Testis (tissue), 2 donors: ENCODE measurements at regions not wholly inside any gene's neighbourhood (a gene's known extent, or its start where the extent isn't known, plus 50 kb on each side); places are given as distances from the start of the nearest gene placed in this dataset.

Experiments used
- DNase-seq: peaks from one replicate; pipeline ENCODE4 v3.0.0-alpha.2; 2019
- H3K27ac ChIP-seq, 2 donors: fragments of 200-600 bp; sonication (generic); one replicate each; pipeline ENCODE4 v1.5.1; 2019
- H3K27me3 ChIP-seq: fragments of 200-600 bp; sonication (generic); one replicate; pipeline ENCODE4 v1.5.1; 2019
- H3K36me3 ChIP-seq: fragments of 200-600 bp; sonication (generic); one replicate; pipeline ENCODE4 v1.5.1; 2017; ENCODE audit warnings: low read depth; ENCODE audit errors: missing control alignments
- H3K4me1 ChIP-seq: fragments of 200-600 bp; sonication (generic); one replicate; pipeline ENCODE4 v1.5.1; 2019
- H3K4me3 ChIP-seq, 2 donors: fragments of 200-600 bp; sonication (generic); one replicate each; pipeline ENCODE4 v1.5.1; 2017 to 2019
- H3K9me3 ChIP-seq: fragments of 200-600 bp; sonication (generic); one replicate; pipeline ENCODE4 v1.5.1; 2017
- CTCF ChIP-seq, 3 experiments: fragments of 450-650 bp in 2 of 3; fragments of 200-600 bp in 1 of 3; sonication (generic) in 1 of 3; IDR thresholded peaks; one replicate each; pipeline ENCODE4 v1.5.1; 2016 to 2019; ENCODE audit warnings: antibody characterized with exemption in 3 of 3, mild to moderate bottlenecking in 2 of 3, moderate library complexity in 1 of 3
- POLR2A ChIP-seq: fragments of 450-650 bp; IDR thresholded peaks from one replicate; pipeline ENCODE4 v1.6.1; 2017; ENCODE audit warnings: antibody characterized with exemption, mild to moderate bottlenecking, moderate library complexity
- WGBS, 2 donors: methylation state at CpG; one replicate each; pipeline ENCODE4 v1.1.5; 2018; 5-methylcytosine and 5-hydroxymethylcytosine counted together
- intact Hi-C: fragments of 100-400 bp; cut with DNase I; formaldehyde crosslinking; loops from one replicate; pipeline ENCODE4 v1.15.1; 2023; ENCODE audit warnings: low total_unique reads

- 64 to 65% methylated on average over 3 of the region's 3 CpGs for WGBS, 2 donors
- peaks cover 5% of the 10 kb centered on the region for H3K4me1 ChIP-seq
- no peaks in the 10 kb centered on the region for H3K36me3 ChIP-seq
- H3K27ac ChIP-seq: peak overlapping the region in 1 of 2 donors; percentile 36
- no peaks in the 10 kb centered on the region for H3K9me3 ChIP-seq
- intact Hi-C loops: no loop called here
- H3K27me3 ChIP-seq: no peaks in the 10 kb centered on the region
- no peak overlapping the region for H3K4me3 ChIP-seq
- TF ChIP-seq CTCF (IDR thresholded peaks at IDR 0.05) (no peak), POLR2A (no peak)
- no peak for DNase-seq
These were observed 257.5 kb upstream of the FN1 start for GRCh38 chr2:215693193-215693998.

GRCh38 chr2:215692387-215693079 lies 256.7 kb upstream of the FN1 start:
- WGBS, 2 donors: 95 to 100% methylated on average over 1 of the region's 1 CpG
- no peak for DNase-seq

GRCh38 chr2:215691346-215691745 lies 255.5 kb upstream of the FN1 start:
- no peak for DNase-seq
- no peak for TF ChIP-seq POLR2A
- no peak for TF ChIP-seq CTCF (IDR thresholded peaks at IDR 0.05)

More at GRCh38 chr2:215692387-215693079, 256.7 kb upstream of the FN1 start:
- intact Hi-C loops: no loop called here
- Histone ChIP-seq H3K9me3 (no peaks in the 10 kb centered on the region), H3K4me3 (no peak overlapping the region), H3K27me3 (no peaks in the 10 kb centered on the region), H3K27ac (no peak overlapping the region), H3K36me3 (no peaks in the 10 kb centered on the region), H3K4me1 (peaks cover 5% of the 10 kb centered on the region)
- TF ChIP-seq POLR2A: no peak
- no peak for TF ChIP-seq CTCF (IDR thresholded peaks at IDR 0.05)

GRCh38 chr2:215687149-215688031 lies 251.5 kb upstream of the FN1 start:
- no peak overlapping the region for H3K27ac ChIP-seq

More at GRCh38 chr2:215691346-215691745, 255.5 kb upstream of the FN1 start:
- intact Hi-C loops: no loop called here
- no peaks in the 10 kb centered on the region for H3K9me3 ChIP-seq
- H3K4me3 ChIP-seq: no peak overlapping the region
- H3K36me3 ChIP-seq: no peaks in the 10 kb centered on the region
- peaks cover 5% of the 10 kb centered on the region for H3K4me1 ChIP-seq
- H3K27me3 ChIP-seq: no peaks in the 10 kb centered on the region
- no peak overlapping the region for H3K27ac ChIP-seq

More at GRCh38 chr2:215687149-215688031, 251.5 kb upstream of the FN1 start:
- 95 to 98% methylated on average over 2 of the region's 2 CpGs for WGBS, 2 donors
- Histone ChIP-seq H3K4me3 (no peak overlapping the region), H3K9me3 (no peaks in the 10 kb centered on the region), H3K36me3 (no peaks in the 10 kb centered on the region), H3K4me1 (peaks cover 6% of the 10 kb centered on the region), H3K27me3 (no peaks in the 10 kb centered on the region)
- no peak for DNase-seq
- TF ChIP-seq CTCF (IDR thresholded peaks at IDR 0.05): no peak
- no peak for TF ChIP-seq POLR2A
- intact Hi-C loops: no loop called here
